Endothelial cell (in vitro differentiated cells): ENCODE measurements at regions not wholly inside any gene's neighbourhood (a gene's known extent, or its start where the extent isn't known, plus 50 kb on each side); places are given as distances from the start of the nearest gene placed in this dataset.

ENCODE experiments used
- DNase-seq: peaks from one replicate; pipeline ENCODE4 v3.0.0; 2021; ENCODE audit warnings: low spot score
- H3K27ac Mint-ChIP-seq: one replicate; pipeline ENCODE4 v1.8.0; 2021; ENCODE audit warnings: mixed read lengths, inconsistent platforms; ENCODE audit not compliant: unreplicated experiment
- H3K27me3 Mint-ChIP-seq: one replicate; pipeline ENCODE4 v1.8.0; 2021; ENCODE audit warnings: mild to moderate bottlenecking, moderate library complexity, mixed read lengths, inconsistent platforms; ENCODE audit not compliant: unreplicated experiment
- H3K36me3 Mint-ChIP-seq: one replicate; pipeline ENCODE4 v1.8.0; 2021; ENCODE audit warnings: mild to moderate bottlenecking, low read depth, mixed read lengths, inconsistent platforms; ENCODE audit not compliant: unreplicated experiment
- H3K4me1 Mint-ChIP-seq: one replicate; pipeline ENCODE4 v1.8.0; 2021; ENCODE audit warnings: mild to moderate bottlenecking, mixed read lengths, inconsistent platforms; ENCODE audit not compliant: unreplicated experiment
- H3K4me3 Mint-ChIP-seq: one replicate; pipeline ENCODE4 v1.8.0; 2021; ENCODE audit warnings: mild to moderate bottlenecking, mixed read lengths, inconsistent platforms; ENCODE audit not compliant: unreplicated experiment
- H3K9me3 Mint-ChIP-seq: one replicate; pipeline ENCODE4 v1.8.0; 2021; ENCODE audit warnings: mixed read lengths, inconsistent platforms; ENCODE audit not compliant: unreplicated experiment
- CTCF ChIP-seq: fragments of 200-600 bp; sonication (generic); IDR thresholded peaks from one replicate; pipeline ENCODE4 v1.5.0; 2021; ENCODE audit warnings: antibody characterized with exemption; ENCODE audit not compliant: unreplicated experiment

GRCh38 chr2:150856596-150857281 lies 369.3 kb upstream of the RND3 start:
- Mint-ChIP-seq H3K9me3 (no peaks in the 10 kb centered on the region), H3K4me3 (no peak overlapping the region), H3K27ac (no peak overlapping the region), H3K36me3 (no peaks in the 10 kb centered on the region), H3K4me1 (no peaks in the 10 kb centered on the region), H3K27me3 (no peaks in the 10 kb centered on the region)
- TF ChIP-seq CTCF = no peak
- no peak for DNase-seq

GRCh38 chr2:150853263-150853662 lies 365.8 kb upstream of the RND3 start:
- no peak for TF ChIP-seq CTCF
- H3K9me3 Mint-ChIP-seq = no peaks in the 10 kb centered on the region
- no peaks in the 10 kb centered on the region for H3K27me3 Mint-ChIP-seq
- H3K4me3 Mint-ChIP-seq = no peak overlapping the region
- peaks cover 4% of the 10 kb centered on the region for H3K36me3 Mint-ChIP-seq
- DNase-seq = no peak
- H3K4me1 Mint-ChIP-seq = no peaks in the 10 kb centered on the region
- H3K27ac Mint-ChIP-seq = no peak overlapping the region

- H3K27ac Mint-ChIP-seq = no peak overlapping the region
- H3K9me3 Mint-ChIP-seq = no peaks in the 10 kb centered on the region
- H3K4me1 Mint-ChIP-seq = peaks cover 4% of the 10 kb centered on the region
- no peak for TF ChIP-seq CTCF
- no peak for DNase-seq
- H3K4me3 Mint-ChIP-seq = no peak overlapping the region
- H3K36me3 Mint-ChIP-seq = peaks cover 4% of the 10 kb centered on the region
- H3K27me3 Mint-ChIP-seq = no peaks in the 10 kb centered on the region
These were observed 363.2 kb upstream of the RND3 start for GRCh38 chr2:150850641-150851040.

- no peak for TF ChIP-seq CTCF
- Mint-ChIP-seq H3K27me3 (no peaks in the 10 kb centered on the region), H3K36me3 (peaks cover 4% of the 10 kb centered on the region), H3K4me3 (no peak overlapping the region), H3K4me1 (peaks cover 4% of the 10 kb centered on the region), H3K27ac (no peak overlapping the region), H3K9me3 (no peaks in the 10 kb centered on the region)
- DNase-seq = no peak
These were observed 360.1 kb upstream of the RND3 start for GRCh38 chr2:150847578-150847977.

- no peak for TF ChIP-seq CTCF
- DNase-seq = no peak
- H3K4me1 Mint-ChIP-seq = peaks cover 4% of the 10 kb centered on the region
- no peaks in the 10 kb centered on the region for H3K9me3 Mint-ChIP-seq
- peaks cover 4% of the 10 kb centered on the region for H3K36me3 Mint-ChIP-seq
- H3K27me3 Mint-ChIP-seq = no peaks in the 10 kb centered on the region
- H3K27ac Mint-ChIP-seq = no peak overlapping the region
- no peak overlapping the region for H3K4me3 Mint-ChIP-seq
These were observed 359.2 kb upstream of the RND3 start for GRCh38 chr2:150846691-150847090.
